C4-2B (cell line): ENCODE measurements at regions not wholly inside any gene's neighbourhood (a gene's known extent, or its start where the extent isn't known, plus 50 kb on each side); places are given as distances from the start of the nearest gene placed in this dataset.

Experiments
- H3K27ac ChIP-seq: fragments of 450-650 bp; 2 replicates; pipeline ENCODE4 v1.5.1; 2017
- CTCF ChIP-seq: fragments of 450-650 bp; conservative IDR thresholded peaks from 2 replicates; pipeline ENCODE4 v1.5.1; 2017; ENCODE audit warnings: mild to moderate bottlenecking
- ZFX ChIP-seq: fragments of 450-650 bp; IDR thresholded peaks from 2 replicates; pipeline ENCODE4 v1.6.1; 2017

DNA sequence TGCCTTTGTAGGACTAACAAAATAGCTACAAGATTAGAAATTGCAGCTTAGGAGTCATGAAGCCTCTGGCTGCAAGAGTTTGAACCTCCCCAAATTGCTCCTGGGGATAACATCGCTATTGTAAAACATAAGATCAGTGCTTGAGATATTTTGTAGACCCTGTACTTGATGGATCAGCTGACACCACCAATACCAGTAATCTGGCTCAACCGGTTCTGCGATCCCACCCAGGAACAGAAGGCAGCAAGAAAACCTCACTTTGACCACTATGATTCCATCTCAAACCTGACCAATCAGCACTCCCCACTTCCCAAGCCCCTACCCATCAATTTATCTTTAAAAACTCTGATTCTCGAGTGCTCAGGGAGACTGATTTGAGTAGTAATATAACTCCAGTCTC, 206.9 kb upstream of the ADRA1D start:
- TF ChIP-seq ZFX (no peak), CTCF (no peak)
- H3K27ac ChIP-seq, result no peak overlapping the region

DNA sequence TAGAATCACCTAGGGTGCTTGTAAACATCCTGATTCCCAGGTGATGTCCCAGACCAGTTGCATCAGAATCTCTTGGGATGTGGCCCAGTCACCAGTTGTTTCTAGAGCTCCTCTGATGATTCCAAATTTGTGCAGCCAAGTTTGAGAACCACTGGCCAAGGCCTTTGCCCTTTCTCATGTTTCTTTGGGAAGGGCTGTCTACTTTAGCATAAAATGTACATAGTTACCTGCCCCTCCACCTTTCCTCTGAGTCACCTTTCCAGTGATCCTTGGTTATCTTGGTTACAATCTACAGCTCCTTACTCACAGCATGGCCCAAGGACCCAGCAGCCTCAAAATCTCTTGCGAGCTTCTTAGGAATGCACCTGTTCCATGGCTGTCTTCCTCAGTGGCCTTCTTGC, 206.2 kb upstream of the ADRA1D start:
- H3K27ac ChIP-seq, result no peak overlapping the region
- TF ChIP-seq CTCF, result no peak
- TF ChIP-seq ZFX, result no peak

DNA sequence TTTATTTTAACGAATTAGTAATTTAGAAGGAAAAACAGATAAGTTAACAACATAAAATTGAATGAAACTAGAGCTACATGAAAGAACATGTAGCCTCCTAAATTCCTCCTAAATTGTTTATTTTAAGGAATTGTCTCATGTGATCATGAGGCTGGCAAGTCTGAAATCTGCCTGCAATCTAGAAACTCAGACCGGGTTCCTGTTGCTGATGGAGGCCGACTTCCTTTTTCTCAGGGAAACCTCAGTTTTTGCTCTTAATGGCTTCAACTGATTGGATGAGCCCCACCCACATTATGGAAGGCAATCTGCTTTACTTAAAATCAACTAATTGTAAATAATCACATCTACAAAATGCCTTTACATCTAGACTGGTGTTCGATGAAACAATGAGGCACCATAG, 205.0 kb upstream of the ADRA1D start:
- TF ChIP-seq CTCF (no peak), ZFX (no peak)
- H3K27ac ChIP-seq, result no peak overlapping the region

DNA sequence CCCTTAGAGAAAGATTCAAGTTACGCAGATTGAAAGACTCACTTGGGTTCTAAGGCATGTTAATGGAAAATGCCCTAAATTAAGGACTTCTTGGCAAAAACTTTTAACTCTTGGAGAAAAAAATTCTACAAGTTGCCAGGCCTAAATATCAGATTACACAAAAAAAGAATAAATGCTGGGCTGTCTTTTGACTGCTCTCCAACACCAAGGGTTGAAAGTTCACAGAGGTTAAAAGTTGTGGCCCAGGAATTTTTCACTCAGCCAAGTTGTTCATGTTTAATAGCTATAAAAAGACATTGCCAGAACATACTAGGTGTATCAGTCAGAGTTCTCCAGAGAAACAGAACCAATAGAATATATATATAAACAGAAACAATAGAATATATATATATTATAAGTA, 204.3 kb upstream of the ADRA1D start:
- H3K27ac ChIP-seq, result no peak overlapping the region
- TF ChIP-seq CTCF, result no peak
- TF ChIP-seq ZFX, result no peak

- H3K27ac ChIP-seq, result no peak overlapping the region
Measured at GRCh38 chr20:4451487-4452081, 202.5 kb upstream of the ADRA1D start.

GRCh38 chr20:4449957-4450715, 201.0 kb upstream of the ADRA1D start:
- TF ChIP-seq ZFX (no peak), CTCF (no peak; the same call in none of the 2 replicates)
- H3K27ac ChIP-seq, result no peak overlapping the region

More at GRCh38 chr20:4451487-4452081, 202.5 kb upstream of the ADRA1D start:
- no peak for TF ChIP-seq ZFX
- no peak for TF ChIP-seq CTCF

GRCh38 chr20:4445784-4446183, 196.7 kb upstream of the ADRA1D start:
- H3K27ac ChIP-seq, result no peak overlapping the region
- TF ChIP-seq ZFX, result no peak
- no peak for TF ChIP-seq CTCF
